ENCODE measurements at regions not wholly inside any gene's neighbourhood (a gene's known extent, or its start where the extent isn't known, plus 50 kb on each side); places are given as distances from the start of the nearest gene placed in this dataset.

GRCh38 chr12:90490355-90490754 lies 464.6 kb downstream of the CCER1 start:
- TF ChIP-seq FOS (IDR thresholded peaks at IDR 0.05; ENCODE audit: borderline replicate concordance, extremely low read depth, insufficient read length), result no peak
- no peak for TF ChIP-seq IKZF2 (IDR thresholded peaks at IDR 0.05)
- TF ChIP-seq CHD1 (IDR thresholded peaks at IDR 0.05; ENCODE audit: low read depth, low read length), result no peak
- no peak for TF ChIP-seq TAF1 (IDR thresholded peaks at IDR 0.05; ENCODE audit: borderline replicate concordance, low read depth, low read length)
- no peak for TF ChIP-seq CREB1 (IDR thresholded peaks at IDR 0.05; ENCODE audit: low read depth)
- TF ChIP-seq, protein P1, sequence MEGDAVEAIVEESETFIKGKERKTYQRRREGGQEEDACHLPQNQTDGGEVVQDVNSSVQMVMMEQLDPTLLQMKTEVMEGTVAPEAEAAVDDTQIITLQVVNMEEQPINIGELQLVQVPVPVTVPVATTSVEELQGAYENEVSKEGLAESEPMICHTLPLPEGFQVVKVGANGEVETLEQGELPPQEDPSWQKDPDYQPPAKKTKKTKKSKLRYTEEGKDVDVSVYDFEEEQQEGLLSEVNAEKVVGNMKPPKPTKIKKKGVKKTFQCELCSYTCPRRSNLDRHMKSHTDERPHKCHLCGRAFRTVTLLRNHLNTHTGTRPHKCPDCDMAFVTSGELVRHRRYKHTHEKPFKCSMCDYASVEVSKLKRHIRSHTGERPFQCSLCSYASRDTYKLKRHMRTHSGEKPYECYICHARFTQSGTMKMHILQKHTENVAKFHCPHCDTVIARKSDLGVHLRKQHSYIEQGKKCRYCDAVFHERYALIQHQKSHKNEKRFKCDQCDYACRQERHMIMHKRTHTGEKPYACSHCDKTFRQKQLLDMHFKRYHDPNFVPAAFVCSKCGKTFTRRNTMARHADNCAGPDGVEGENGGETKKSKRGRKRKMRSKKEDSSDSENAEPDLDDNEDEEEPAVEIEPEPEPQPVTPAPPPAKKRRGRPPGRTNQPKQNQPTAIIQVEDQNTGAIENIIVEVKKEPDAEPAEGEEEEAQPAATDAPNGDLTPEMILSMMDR (IDR thresholded peaks at IDR 0.05 in 2 of 3, conservative IDR thresholded peaks at IDR 0.05 in 1 of 3; ENCODE audit: control insufficient read depth in 2 of 3, extremely low read depth in 1 of 3, insufficient read depth in 1 of 3, low read depth in 3 of 3, low read length in 3 of 3), result no peak
- TF ChIP-seq RAD21 (IDR thresholded peaks at IDR 0.05; ENCODE audit: insufficient read depth, low read depth, low read length), result no peak
- TF ChIP-seq NFIC (IDR thresholded peaks at IDR 0.05; ENCODE audit: low read depth, low read length), result no peak
- no peak for TF ChIP-seq GATAD2B (conservative IDR thresholded peaks at IDR 0.05; ENCODE audit: low read depth)

Data from GM12878 (cell line).